SK-N-SH (cell line): ENCODE measurements at regions not wholly inside any gene's neighbourhood (a gene's known extent, or its start where the extent isn't known, plus 50 kb on each side); places are given as distances from the start of the nearest gene placed in this dataset.
A peak's percentile ranks its signal among the peaks of the same experiment; 100 is the strongest.

Experiments
- CHD2 ChIP-seq: fragments of 150-350 bp; IDR thresholded peaks from 2 replicates; pipeline ENCODE4 v1.6.1; 2018; ENCODE audit warnings: low read length; ENCODE audit not compliant: partially characterized antibody
- CTCF ChIP-seq: fragments of 200-600 bp; sonication (generic); IDR thresholded peaks from 2 replicates; pipeline ENCODE4 v1.6.1; 2017; ENCODE audit warnings: antibody characterized with exemption, mild to moderate bottlenecking, moderate library complexity
- EP300 ChIP-seq, 2 experiments: IDR thresholded peaks; 2 replicates each; pipeline versions ENCODE4 v1.4.0 to v1.6.1; 2012; ENCODE audit warnings: borderline replicate concordance in 1 of 2, low read depth in 1 of 2, low read length in 1 of 2
- EZH2phosphoT487 ChIP-seq: fragments of 200-600 bp; sonication (generic); IDR thresholded peaks from 2 replicates; pipeline ENCODE4 v1.6.1; 2017; ENCODE audit warnings: low read depth, mixed run types, mild to moderate bottlenecking, antibody characterized with exemption, moderate library complexity, borderline replicate concordance
- FOSL2 ChIP-seq: IDR thresholded peaks from 2 replicates; pipeline ENCODE4 v1.4.0; 2012; ENCODE audit warnings: low read depth, mild to moderate bottlenecking, moderate library complexity, borderline replicate concordance
- JUND ChIP-seq: IDR thresholded peaks from 2 replicates; pipeline ENCODE4 v1.4.0; 2012
- NFIC ChIP-seq: IDR thresholded peaks from 2 replicates; pipeline ENCODE4 v1.4.0; 2012; ENCODE audit warnings: borderline replicate concordance
- PBX3 ChIP-seq: IDR thresholded peaks from 2 replicates; pipeline ENCODE4; 2012
- RCOR1 ChIP-seq: fragments of 150-350 bp; IDR thresholded peaks from 2 replicates; pipeline ENCODE4 v1.6.1; 2017; ENCODE audit warnings: antibody characterized with exemption, low read length
- RFX5 ChIP-seq: IDR thresholded peaks from 2 replicates; pipeline ENCODE4 v1.6.1; 2012; ENCODE audit warnings: mild to moderate bottlenecking, improper control_type of control experiment, low read length
- SIN3A ChIP-seq: IDR thresholded peaks from 2 replicates; pipeline ENCODE4 v1.6.1; 2012; ENCODE audit warnings: low read depth, mild to moderate bottlenecking, low read length, moderate library complexity, borderline replicate concordance
- SMC3 ChIP-seq: IDR thresholded peaks from 2 replicates; pipeline ENCODE4 v1.6.1; 2012; ENCODE audit warnings: low read depth, low read length, improper control_type of control experiment
- TAF1 ChIP-seq: IDR thresholded peaks from 2 replicates; pipeline ENCODE4 v1.6.1; 2012; ENCODE audit warnings: low read depth, mild to moderate bottlenecking, low read length, moderate library complexity, borderline replicate concordance
- TEAD4 ChIP-seq: IDR thresholded peaks from 2 replicates; pipeline ENCODE4 v1.4.0; 2012; ENCODE audit warnings: mild to moderate bottlenecking, borderline replicate concordance; ENCODE audit not compliant: insufficient read depth
- ZBTB33 ChIP-seq: IDR thresholded peaks from 2 replicates; pipeline ENCODE4 v1.4.0; 2012; ENCODE audit warnings: low read depth, borderline replicate concordance
- TF ChIP-seq, protein P1 (sequence below): IDR thresholded peaks from 2 replicates; pipeline ENCODE4 v1.6.1; 2012; ENCODE audit warnings: mild to moderate bottlenecking, low read depth, low read length, moderate library complexity

DNA sequence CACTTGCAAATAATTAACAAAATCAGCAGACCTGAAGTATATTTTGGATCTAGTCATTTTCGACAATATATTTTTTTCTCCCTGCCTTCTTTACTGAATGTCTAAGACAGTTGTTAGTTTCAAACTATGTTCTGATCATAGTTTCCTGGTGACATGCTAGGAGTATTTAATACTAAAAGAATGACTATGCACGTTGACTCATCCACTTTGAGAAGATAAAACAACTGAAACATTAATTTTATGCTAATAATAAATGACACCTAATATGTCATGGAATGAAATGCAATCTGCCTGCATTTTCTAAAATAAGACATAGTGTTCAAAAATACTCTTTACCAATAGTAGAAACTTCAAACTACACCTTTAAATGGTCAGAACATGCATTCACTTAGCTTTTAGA lies 2123.7 kb upstream of the C9orf72 start (continued):
- TF ChIP-seq, protein P1, sequence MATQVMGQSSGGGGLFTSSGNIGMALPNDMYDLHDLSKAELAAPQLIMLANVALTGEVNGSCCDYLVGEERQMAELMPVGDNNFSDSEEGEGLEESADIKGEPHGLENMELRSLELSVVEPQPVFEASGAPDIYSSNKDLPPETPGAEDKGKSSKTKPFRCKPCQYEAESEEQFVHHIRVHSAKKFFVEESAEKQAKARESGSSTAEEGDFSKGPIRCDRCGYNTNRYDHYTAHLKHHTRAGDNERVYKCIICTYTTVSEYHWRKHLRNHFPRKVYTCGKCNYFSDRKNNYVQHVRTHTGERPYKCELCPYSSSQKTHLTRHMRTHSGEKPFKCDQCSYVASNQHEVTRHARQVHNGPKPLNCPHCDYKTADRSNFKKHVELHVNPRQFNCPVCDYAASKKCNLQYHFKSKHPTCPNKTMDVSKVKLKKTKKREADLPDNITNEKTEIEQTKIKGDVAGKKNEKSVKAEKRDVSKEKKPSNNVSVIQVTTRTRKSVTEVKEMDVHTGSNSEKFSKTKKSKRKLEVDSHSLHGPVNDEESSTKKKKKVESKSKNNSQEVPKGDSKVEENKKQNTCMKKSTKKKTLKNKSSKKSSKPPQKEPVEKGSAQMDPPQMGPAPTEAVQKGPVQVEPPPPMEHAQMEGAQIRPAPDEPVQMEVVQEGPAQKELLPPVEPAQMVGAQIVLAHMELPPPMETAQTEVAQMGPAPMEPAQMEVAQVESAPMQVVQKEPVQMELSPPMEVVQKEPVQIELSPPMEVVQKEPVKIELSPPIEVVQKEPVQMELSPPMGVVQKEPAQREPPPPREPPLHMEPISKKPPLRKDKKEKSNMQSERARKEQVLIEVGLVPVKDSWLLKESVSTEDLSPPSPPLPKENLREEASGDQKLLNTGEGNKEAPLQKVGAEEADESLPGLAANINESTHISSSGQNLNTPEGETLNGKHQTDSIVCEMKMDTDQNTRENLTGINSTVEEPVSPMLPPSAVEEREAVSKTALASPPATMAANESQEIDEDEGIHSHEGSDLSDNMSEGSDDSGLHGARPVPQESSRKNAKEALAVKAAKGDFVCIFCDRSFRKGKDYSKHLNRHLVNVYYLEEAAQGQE = no peak
- TF ChIP-seq SMC3 (no peak), SIN3A (no peak), CTCF (no peak), PBX3 (peak; percentile 93), ZBTB33 (peak; percentile 59; the same call in 1 of the 2 replicates), TAF1 (no peak), RCOR1 (no peak), EZH2phosphoT487 (no peak), NFIC (peak; percentile 57; the same call in 1 of the 2 replicates), JUND (peak; percentile 95), RFX5 (no peak), TEAD4 (peak; percentile 83; the same call in 1 of the 2 replicates), EP300 (IDR thresholded peaks at IDR 0.05; ENCODE audit: borderline replicate concordance in 1 of 2, low read depth in 1 of 2, low read length in 1 of 2) (peak in 1 of 2 experiments; percentile 98; a peak in 2 of 4 replicates), FOSL2 (peak; percentile 94), CHD2 (no peak)
